ENCODE measurements at regions not wholly inside any gene's neighbourhood (a gene's known extent, or its start where the extent isn't known, plus 50 kb on each side); places are given as distances from the start of the nearest gene placed in this dataset.

GRCh38 chr10:28947171-28947570 is 269.9 kb downstream of the BAMBI start:
- H3K27ac ChIP-seq, result no peak overlapping the region
- H3K36me3 ChIP-seq, result no peaks in the 10 kb centered on the region
- H3K9me3 ChIP-seq, result no peaks in the 10 kb centered on the region
- H3K4me3 ChIP-seq, result no peak overlapping the region
- DNase-seq, result peak in 2 of 5 donors; percentile 15 to 51
- intact Hi-C loops (cut with DNase I), result no loop called here
- WGBS, 3 donors, result 20 to 26% (median 21%) methylated on average over 6 of the region's 6 CpGs
- TF ChIP-seq EP300 (IDR thresholded peaks at IDR 0.05) (no peak), POLR2A (IDR thresholded peaks at IDR 0.05) (no peak), CTCF (IDR thresholded peaks at IDR 0.05) (no peak)
- H3K27me3 ChIP-seq, result no peaks in the 10 kb centered on the region
- peaks cover 4% of the 10 kb centered on the region for H3K4me1 ChIP-seq (ENCODE audit: insufficient read depth)

DNA sequence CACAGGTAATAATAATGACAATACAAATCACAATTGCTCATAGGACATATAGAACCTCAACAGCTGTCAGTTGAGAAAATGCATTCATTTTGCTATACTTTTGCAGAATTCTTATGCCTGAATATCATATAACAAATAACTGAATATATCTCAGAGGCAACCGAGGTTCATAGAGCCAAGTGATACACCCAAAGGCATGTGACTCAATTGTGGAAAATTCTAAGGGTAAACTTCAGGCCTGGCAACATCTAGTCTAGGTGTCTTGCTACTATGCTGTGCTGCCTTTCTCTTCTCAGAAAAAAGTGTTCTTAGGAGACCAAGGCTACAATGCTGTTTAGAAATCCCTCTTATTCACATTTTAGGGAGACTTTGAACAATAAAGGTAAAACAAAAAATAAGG is 270.7 kb downstream of the BAMBI start:
- Histone ChIP-seq H3K36me3 (no peaks in the 10 kb centered on the region), H3K4me1 (ENCODE audit: insufficient read depth) (peaks cover 4% of the 10 kb centered on the region), H3K9me3 (no peaks in the 10 kb centered on the region), H3K27ac (no peak overlapping the region), H3K4me3 (no peak overlapping the region), H3K27me3 (no peaks in the 10 kb centered on the region)
- 58 to 75% (median 74%) methylated on average over 1 of the region's 1 CpG for WGBS, 3 donors
- TF ChIP-seq CTCF (IDR thresholded peaks at IDR 0.05), result no peak
- TF ChIP-seq EP300 (IDR thresholded peaks at IDR 0.05), result no peak
- no peak for TF ChIP-seq POLR2A (IDR thresholded peaks at IDR 0.05)
- DNase-seq, result no peak
- intact Hi-C loops (cut with DNase I), result no loop called here

DNA sequence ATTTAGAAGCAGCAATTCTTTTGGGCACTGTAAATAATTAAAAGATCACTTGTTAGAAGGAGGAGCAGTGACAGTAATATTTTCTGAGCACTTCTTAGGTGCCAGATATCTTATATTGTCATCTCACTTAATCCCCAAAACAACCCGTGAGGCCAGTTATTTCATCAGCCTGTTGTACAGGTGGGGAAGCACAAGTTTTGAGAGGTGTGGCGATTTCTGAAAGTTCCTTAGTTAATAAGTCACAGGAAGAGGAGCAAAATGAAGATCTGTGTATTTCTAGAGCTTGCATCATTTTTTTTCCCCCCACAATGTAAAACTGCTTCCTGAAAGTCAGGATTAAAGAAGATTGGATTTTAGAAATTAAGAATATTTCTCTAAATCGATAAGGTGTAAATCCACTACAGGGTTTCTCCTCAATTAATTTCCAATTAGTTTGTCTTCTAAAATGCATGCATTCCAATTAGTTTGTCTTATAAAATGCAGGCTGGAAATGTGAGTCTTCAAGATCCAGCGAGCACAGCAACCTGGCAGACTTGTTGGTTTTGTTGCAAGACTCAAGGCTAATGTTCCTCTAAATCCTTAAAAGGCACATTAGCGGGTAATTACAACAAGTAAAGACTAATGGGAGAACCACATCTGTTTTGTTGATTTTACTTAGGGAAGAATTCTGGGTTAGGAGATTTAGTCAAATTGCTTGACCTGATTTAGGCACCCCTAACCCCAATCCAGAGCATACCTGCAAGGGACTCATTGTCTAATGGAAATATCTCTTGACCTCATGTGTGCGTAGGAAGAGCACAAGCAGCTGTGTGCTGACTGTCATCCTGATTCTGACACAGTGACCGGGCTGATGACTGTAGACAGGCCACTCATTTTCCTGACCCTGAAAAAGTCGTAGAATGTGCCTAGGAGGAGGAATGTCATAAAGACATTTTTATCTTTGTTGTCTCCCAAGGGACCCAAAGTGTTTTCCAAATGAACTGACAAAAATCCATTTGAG is 272.0 kb downstream of the BAMBI start:
- WGBS, 3 donors, result 90 to 94% (median 91%) methylated on average over 8 of the region's 8 CpGs
- Histone ChIP-seq H3K9me3 (no peaks in the 10 kb centered on the region), H3K27me3 (no peaks in the 10 kb centered on the region), H3K36me3 (no peaks in the 10 kb centered on the region), H3K4me3 (no peak overlapping the region), H3K27ac (no peak overlapping the region), H3K4me1 (ENCODE audit: insufficient read depth) (peaks cover 4% of the 10 kb centered on the region)
- intact Hi-C loops (cut with DNase I), result no loop called here
- no peak for TF ChIP-seq POLR2A (IDR thresholded peaks at IDR 0.05)
- no peak for TF ChIP-seq EP300 (IDR thresholded peaks at IDR 0.05)
- TF ChIP-seq CTCF (IDR thresholded peaks at IDR 0.05), result no peak
- DNase-seq, result no peak

DNA sequence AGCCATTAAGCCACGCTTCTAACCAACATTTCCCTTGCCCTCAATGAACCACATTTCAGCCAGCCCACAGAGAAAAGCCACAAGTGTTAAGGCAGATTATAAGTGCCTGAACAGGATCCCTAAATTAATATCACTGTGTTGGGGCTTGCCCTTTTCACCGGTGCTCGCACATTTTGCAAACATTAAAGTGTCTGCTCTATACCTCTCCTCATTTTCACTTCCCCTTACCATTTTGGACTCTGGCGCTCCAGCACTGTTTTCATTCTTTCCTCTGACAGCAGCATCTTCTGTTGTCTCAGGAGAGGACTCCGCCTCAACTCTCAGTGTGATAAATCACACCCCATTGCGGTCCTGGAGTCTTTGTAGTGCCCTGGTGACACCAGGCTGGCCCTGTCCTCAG is 274.2 kb downstream of the BAMBI start:
- TF ChIP-seq POLR2A (IDR thresholded peaks at IDR 0.05), result no peak
- TF ChIP-seq EP300 (IDR thresholded peaks at IDR 0.05), result no peak
- TF ChIP-seq CTCF (IDR thresholded peaks at IDR 0.05), result no peak
- Histone ChIP-seq H3K9me3 (no peaks in the 10 kb centered on the region), H3K4me1 (ENCODE audit: insufficient read depth) (peaks cover under 1% of the 10 kb centered on the region), H3K27ac (no peak overlapping the region), H3K36me3 (no peaks in the 10 kb centered on the region), H3K4me3 (no peak overlapping the region), H3K27me3 (no peaks in the 10 kb centered on the region)
- DNase-seq, result no peak
- 85 to 91% (median 89%) methylated on average over 6 of the region's 6 CpGs for WGBS, 3 donors
- intact Hi-C loops (cut with DNase I), result no loop called here
